Astrocyte (in vitro differentiated cells and primary cell): ENCODE measurements at regions not wholly inside any gene's neighbourhood (a gene's known extent, or its start where the extent isn't known, plus 50 kb on each side); places are given as distances from the start of the nearest gene placed in this dataset.
A peak's percentile ranks its signal among the peaks of the same experiment; 100 is the strongest.

Source experiments
- CTCF ChIP-seq: IDR thresholded peaks from 2 replicates; pipeline ENCODE4 v1.5.1; 2011; ENCODE audit warnings: low read depth, mild to moderate bottlenecking, inconsistent platforms, low read length, moderate library complexity; ENCODE audit not compliant: insufficient read depth
- EZH2 ChIP-seq: IDR thresholded peaks from 2 replicates; pipeline ENCODE4 v1.6.1; 2012; ENCODE audit warnings: mild to moderate bottlenecking, low read length, inconsistent platforms; ENCODE audit not compliant: insufficient read depth

GRCh38 chr22:48492366-48493320 lies 1335.0 kb downstream of the BRD1 start:
- TF ChIP-seq CTCF (peak; percentile 93), EZH2 (no peak)
